ENCODE measurements at regions not wholly inside any gene's neighbourhood (a gene's known extent, or its start where the extent isn't known, plus 50 kb on each side); places are given as distances from the start of the nearest gene placed in this dataset.

- TF ChIP-seq POLR2AphosphoS5 (IDR thresholded peaks at IDR 0.05; ENCODE audit: low read depth, low read length) (no peak), CTCF (IDR thresholded peaks at IDR 0.05) (no peak)
Measured at GRCh38 chr3:170734043-170734734, 135.8 kb downstream of the RPL22L1 start.

Measured in Panc1 (cell line).